GM13977 (cell line): ENCODE measurements at regions not wholly inside any gene's neighbourhood (a gene's known extent, or its start where the extent isn't known, plus 50 kb on each side); places are given as distances from the start of the nearest gene placed in this dataset.

Experiments
- DNase-seq: peaks from one replicate; pipeline ENCODE4 v3.0.0; 2012; ENCODE audit warnings: low spot score
- CTCF ChIP-seq: IDR thresholded peaks from 2 replicates; pipeline ENCODE4 v1.5.1; 2012; ENCODE audit warnings: mild to moderate bottlenecking, control low read depth; ENCODE audit not compliant: insufficient read depth; ENCODE audit errors: extremely low read depth, missing control alignments
- in situ Hi-C: fragments of 300-500 bp; cut with MboI; formaldehyde crosslinking; loops from one replicate; pipeline ENCODE4 v1.12.0; 2022; ENCODE audit warnings: low sequenced_read_pairs, low pct_unique_long_range_greater_than_20kb, mixed read lengths, inconsistent platforms; ENCODE audit not compliant: unreplicated experiment

GRCh38 chr5:88984040-88984439 lies 101.1 kb upstream of the MEF2C start:
- no peak for DNase-seq
- no peak for TF ChIP-seq CTCF
- in situ Hi-C loops = no loop called here

DNA sequence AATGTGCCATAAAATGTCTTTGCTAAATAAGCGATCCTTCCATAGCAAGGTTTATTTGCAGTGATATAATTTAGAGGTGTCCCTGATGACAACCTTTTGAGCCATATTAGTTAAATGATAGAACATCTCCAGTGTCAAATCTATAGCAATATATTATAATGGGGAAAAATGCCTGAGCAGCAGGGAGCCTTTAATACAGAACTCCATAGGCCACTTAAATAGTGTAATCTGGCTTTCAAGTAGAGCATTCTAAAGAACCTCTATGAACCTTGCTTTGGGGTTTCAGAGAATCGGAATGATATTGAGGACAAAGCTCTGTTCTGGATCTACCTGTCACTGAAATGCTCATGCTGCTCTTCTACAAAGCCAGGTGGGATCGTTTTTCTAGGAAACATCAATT lies 96.7 kb upstream of the MEF2C start:
- in situ Hi-C loops = no loop called here
- TF ChIP-seq CTCF = no peak

GRCh38 chr5:88979244-88979643 lies 96.3 kb upstream of the MEF2C start:
- no peak for DNase-seq
- TF ChIP-seq CTCF = no peak
- in situ Hi-C loops = no loop called here

More for the DNA sequence above, 96.7 kb upstream of the MEF2C start:
- no peak for DNase-seq

- no peak for DNase-seq
- in situ Hi-C loops = no loop called here
- no peak for TF ChIP-seq CTCF
Measured at GRCh38 chr5:88976914-88977313, 93.9 kb upstream of the MEF2C start.

DNA sequence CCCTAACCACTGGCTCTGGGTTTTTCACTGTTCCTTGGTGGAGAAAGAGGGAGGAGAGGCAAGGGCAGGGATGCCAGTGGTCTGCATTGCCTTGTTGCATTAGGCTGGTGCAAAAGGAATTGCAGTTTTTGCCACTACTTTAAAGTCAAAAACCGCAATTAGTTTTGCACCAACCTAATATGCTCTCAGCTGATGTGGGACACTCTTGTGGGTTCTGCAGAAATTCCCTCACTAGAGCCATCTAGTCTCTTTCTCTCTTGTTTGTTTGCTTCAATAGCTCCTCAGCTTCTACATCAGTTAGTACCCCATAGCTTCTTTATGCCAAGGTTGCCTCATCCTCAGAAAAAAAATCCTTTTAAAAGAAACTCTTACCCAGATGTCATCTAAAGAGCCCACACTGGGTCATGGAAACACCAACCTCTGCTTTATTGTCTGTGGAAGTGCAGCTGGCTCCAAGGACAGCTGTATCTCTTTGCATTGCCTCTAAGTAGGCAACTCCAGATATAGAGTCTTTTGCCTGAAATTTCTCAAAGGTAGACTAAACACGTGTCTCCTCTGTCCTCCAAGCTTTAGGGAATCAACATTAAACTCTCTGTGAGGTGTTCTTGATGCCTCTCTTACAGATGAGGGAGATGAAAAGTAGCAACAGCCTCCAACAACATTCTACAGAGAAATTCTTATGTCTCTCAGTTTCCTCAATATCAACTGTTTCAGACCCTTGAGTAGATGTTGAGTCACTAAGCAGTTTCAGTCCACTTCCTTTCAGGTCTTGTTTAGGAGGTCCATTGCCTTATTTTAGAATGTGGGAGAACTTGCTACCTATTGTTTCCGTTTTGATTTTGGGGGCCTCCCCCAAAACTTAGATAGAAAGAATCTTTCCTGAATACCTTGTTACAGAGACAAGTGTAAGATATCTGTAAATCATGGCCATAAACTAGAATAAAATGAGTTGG lies 84.9 kb upstream of the MEF2C start:
- TF ChIP-seq CTCF = no peak
- peak; percentile 11 for DNase-seq
- in situ Hi-C loops = no loop called here

GRCh38 chr5:88964831-88965230 lies 81.8 kb upstream of the MEF2C start:
- in situ Hi-C loops = no loop called here
- no peak for TF ChIP-seq CTCF
- DNase-seq = no peak
